GM12874 (cell line): ENCODE measurements at regions not wholly inside any gene's neighbourhood (a gene's known extent, or its start where the extent isn't known, plus 50 kb on each side); places are given as distances from the start of the nearest gene placed in this dataset.

Source experiments
- CTCF ChIP-seq: IDR thresholded peaks from 2 replicates; pipeline ENCODE4 v1.5.1; 2011; ENCODE audit warnings: low read depth, mild to moderate bottlenecking, control low read depth, low read length, moderate library complexity; ENCODE audit not compliant: insufficient read depth

GRCh38 chr10:4426866-4427265, 399.1 kb upstream of the AKR1E2 start:
- TF ChIP-seq CTCF: no peak

GRCh38 chr10:4409319-4409718, 416.7 kb upstream of the AKR1E2 start:
- no peak for TF ChIP-seq CTCF

GRCh38 chr10:4407783-4408182, 418.2 kb upstream of the AKR1E2 start:
- no peak for TF ChIP-seq CTCF

GRCh38 chr10:4405828-4406227, 420.2 kb upstream of the AKR1E2 start:
- no peak for TF ChIP-seq CTCF

- TF ChIP-seq CTCF: no peak
Measured at GRCh38 chr10:4403638-4404252, 422.3 kb upstream of the AKR1E2 start.

- TF ChIP-seq CTCF: no peak
Measured at GRCh38 chr10:4399556-4399955, 426.5 kb upstream of the AKR1E2 start.

- no peak for TF ChIP-seq CTCF
Measured at GRCh38 chr10:4398602-4399001, 427.4 kb upstream of the AKR1E2 start.
